K562 (cell line): ENCODE measurements at regions not wholly inside any gene's neighbourhood (a gene's known extent, or its start where the extent isn't known, plus 50 kb on each side); places are given as distances from the start of the nearest gene placed in this dataset.

Experiments used
- ATAC-seq: fragments of 200-7000 bp; cut with Tn5 transposase; 3 replicates; pipeline ENCODE4 v1.9.1; 2020; ENCODE audit warnings: moderate library complexity
- BruUV-seq: library from RNA; stranded (reverse); fragments of 400-500 nt; replicated peaks from 2 replicates; lab custom pipeline; 2021; lab: Mats Ljungman, UMichigan
- CTCF ChIA-PET: fragments of 300-600 bp; formaldehyde crosslinking; extraction: SDS; loops from one replicate; lab custom pipeline; 2021; ENCODE audit warnings: low intra/inter-chr PET ratio; lab: Yijun Ruan, JAX
- POLR2A ChIA-PET: fragments of 300-600, 350-650 bp; sonication (Branson Sonifier 250); formaldehyde crosslinking; extraction: SDS; loops from one replicate; lab custom pipeline; 2021; ENCODE audit warnings: antibody characterized with exemption, inconsistent platforms; lab: Yijun Ruan, JAX
- DNase-seq, 4 experiments: peaks; one replicate each; pipeline versions ENCODE4 v3.0.0 to v3.0.0-alpha.2; 2011 to 2018; ENCODE audit warnings: low spot score in 3 of 4, mixed read lengths in 3 of 4; ENCODE audit errors: extremely low read depth in 1 of 4
- FAIRE-seq: peaks from 2 replicates; lab custom pipeline; 2011; peaks lifted over from hg19 to GRCh38; lab: Jason Lieb, UNC
- H2AFZ ChIP-seq: 2 replicates; pipeline ENCODE4 v1.6.0; 2011; ENCODE audit warnings: low read depth, low read length, control low read depth, inconsistent platforms
- H3K27ac ChIP-seq: fragments of 200-600 bp; 3 replicates; pipeline ENCODE4 v1.8.0; 2011; ENCODE audit warnings: low read depth, mild to moderate bottlenecking, control low read depth, inconsistent platforms, low read length, moderate library complexity, mixed read lengths; ENCODE audit errors: extremely low read depth
- H3K27me3 ChIP-seq, 2 experiments: fragments of 300-600 bp in 1 of 2; 2 replicates in 1 of 2; 3 replicates in 1 of 2; pipeline versions ENCODE4 v1.6.0 to v1.8.0; 2011; ENCODE audit warnings: inconsistent platforms in 2 of 2, low read length in 2 of 2, mild to moderate bottlenecking in 1 of 2, mixed read lengths in 1 of 2, moderate library complexity in 1 of 2; ENCODE audit not compliant: control insufficient read depth in 2 of 2, insufficient read depth in 2 of 2
- H3K36me3 ChIP-seq: fragments of 300-600 bp; 3 replicates; pipeline ENCODE4 v1.8.0; 2011; ENCODE audit warnings: mild to moderate bottlenecking, low read length, inconsistent platforms; ENCODE audit not compliant: control insufficient read depth, insufficient read depth
- H3K4me1 ChIP-seq, 2 experiments: fragments of 200-600 bp in 1 of 2; replicated peaks in 1 of 2; 2 replicates in 1 of 2; 3 replicates in 1 of 2; pipeline versions ENCODE4 v1.5.1 to v1.8.0; 2011; ENCODE audit warnings: inconsistent platforms in 2 of 2, low read length in 2 of 2, mild to moderate bottlenecking in 1 of 2, mixed read lengths in 1 of 2, moderate library complexity in 1 of 2; ENCODE audit not compliant: control insufficient read depth in 2 of 2, insufficient read depth in 2 of 2
- H3K4me2 ChIP-seq: 2 replicates; pipeline ENCODE4 v1.6.1; 2011; ENCODE audit warnings: low read length, control low read depth, inconsistent platforms, mixed read lengths; ENCODE audit not compliant: insufficient read depth
- H3K4me3 ChIP-seq: fragments of 200-600 bp; sonication (generic), shearing (Covaris generic); 2 replicates; pipeline ENCODE4 v1.5.1; 2016; ENCODE audit warnings: control low read depth, inconsistent platforms
- H3K79me2 ChIP-seq: fragments of 200-600 bp; 3 replicates; pipeline ENCODE4 v1.8.0; 2011; ENCODE audit warnings: low read length, inconsistent platforms; ENCODE audit not compliant: control insufficient read depth, insufficient read depth
- H3K9ac ChIP-seq, 2 experiments: 2 replicates each; pipeline versions ENCODE4 v1.6.0 to v1.6.1; 2011; ENCODE audit warnings: low read depth in 2 of 2, low read length in 2 of 2, control low read depth in 1 of 2, inconsistent platforms in 1 of 2, mild to moderate bottlenecking in 1 of 2, mixed read lengths in 1 of 2; ENCODE audit not compliant: insufficient read depth in 1 of 2
- H3K9me1 ChIP-seq: one replicate; pipeline ENCODE4 v1.6.0; 2011; ENCODE audit warnings: inconsistent platforms, mild to moderate bottlenecking, low read length, moderate library complexity; ENCODE audit not compliant: control insufficient read depth, insufficient read depth
- H3K9me3 ChIP-seq: replicated peaks from 2 replicates; pipeline ENCODE4 v1.5.1; 2011; ENCODE audit warnings: low read depth, low read length, inconsistent platforms; ENCODE audit not compliant: control insufficient read depth, insufficient read depth
- H4K20me1 ChIP-seq: replicated peaks from 2 replicates; pipeline ENCODE4 v1.6.1; 2011; ENCODE audit warnings: low read length, inconsistent platforms, mixed read lengths; ENCODE audit not compliant: control insufficient read depth, insufficient read depth
- ARHGAP35 ChIP-seq: fragments of 450-650 bp; IDR thresholded peaks from 2 replicates; pipeline ENCODE4 v1.6.1; 2018; ENCODE audit not compliant: partially characterized antibody
- CREM ChIP-seq: IDR thresholded peaks from 2 replicates; pipeline ENCODE4 v1.6.1; 2014; ENCODE audit warnings: antibody characterized with exemption, low read depth
- HMG20B ChIP-seq: fragments of 250-450 bp; sonication (Bioruptor Pico); IDR thresholded peaks from 2 replicates; pipeline ENCODE4 v1.5.0; 2021; ENCODE audit warnings: mild to moderate bottlenecking
- MNT ChIP-seq, 2 experiments: fragments of 450-650 bp; conservative IDR thresholded peaks; 2 replicates each; pipeline ENCODE4 v1.6.1; 2017; ENCODE audit warnings: mild to moderate bottlenecking in 2 of 2, moderate library complexity in 2 of 2
- RAD21 ChIP-seq, 2 experiments: fragments of 250-450 bp in 1 of 2; fragments of 450-650 bp in 1 of 2; sonication (Bioruptor Pico) in 1 of 2; formaldehyde crosslinking in 1 of 2; IDR thresholded peaks in 1 of 2; conservative IDR thresholded peaks in 1 of 2; 2 replicates each; pipeline versions ENCODE4 v1.4.0 to v1.8.0; 2020 to 2022; ENCODE audit warnings: mild to moderate bottlenecking in 2 of 2, moderate library complexity in 1 of 2
- ZKSCAN1 ChIP-seq: fragments of 150-350 bp; IDR thresholded peaks from 2 replicates; pipeline ENCODE4 v1.6.1; 2016; ENCODE audit warnings: low read depth, low read length
- ZNF133 ChIP-seq: fragments of 250-450 bp; sonication (Bioruptor Pico); IDR thresholded peaks from 2 replicates; pipeline ENCODE4 v1.4.0; 2020; ENCODE audit warnings: mild to moderate bottlenecking
- ZNF764 ChIP-seq: fragments of 250-450 bp; sonication (Bioruptor Pico); IDR thresholded peaks from 2 replicates; pipeline ENCODE4 v1.4.0; 2020; ENCODE audit warnings: low read depth, mild to moderate bottlenecking, moderate library complexity
- WGBS: fragments of 100-300 bp; shearing (Covaris generic); methylation state at CpG from one replicate; pipeline ENCODE4 v1.1.6; 2016; ENCODE audit warnings: low coverage, mixed read lengths; ENCODE audit not compliant: insufficient coverage; ENCODE audit errors: missing lambda C conversion rate; 5-methylcytosine and 5-hydroxymethylcytosine counted together
- in situ Hi-C: fragments of 300-500 bp; cut with MboI; formaldehyde crosslinking; loops from 4 replicates; pipeline ENCODE4 v1.15.0; 2018; ENCODE audit warnings: inconsistent platforms, mixed read lengths
- intact Hi-C: fragments of 100-400 bp; cut with micrococcal nuclease; formaldehyde crosslinking; loops from 2 replicates; pipeline ENCODE4 v1.14.2; 2022

GRCh38 chr9:90100014-90100413, 495.2 kb downstream of the GADD45G start:
- Histone ChIP-seq H3K79me2 (no peaks in the 10 kb centered on the region), H3K9me1 (no peaks in the 10 kb centered on the region), H3K27me3 (no peaks in the 10 kb centered on the region; a peak in 2 of 5 replicates), H3K27ac (no peak overlapping the region), H4K20me1 (no peaks in the 10 kb centered on the region), H3K9me3 (no peaks in the 10 kb centered on the region), H3K4me1 (no peaks in the 10 kb centered on the region), H3K4me2 (no peak overlapping the region), H3K4me3 (no peak overlapping the region), H3K36me3 (no peaks in the 10 kb centered on the region), H3K9ac (no peak overlapping the region), H2AFZ (no peak overlapping the region)
- in situ Hi-C loops (loop anchor here (5.0 kb wide), 1 partner anchor 498 kb away; no protein-coding TSS in a partner anchor), intact Hi-C loops (no loop called here)
- CTCF ChIA-PET, result interaction anchor here (1.1 to 2.2 kb wide), 2 partner anchors 497 to 507 kb away, joined by 3 to 6 read pairs; no protein-coding TSS in a partner anchor
- FAIRE-seq, result no peak
- no TSS peak for BruUV-seq
- 0% methylated on average over 3 of the region's 3 CpGs for WGBS
- ATAC-seq, result no peak
- no peak for DNase-seq
- no peak for TF ChIP-seq ZNF764 (CRISPR knock-in tag)
- no peak for TF ChIP-seq ZKSCAN1
- no peak for TF ChIP-seq ARHGAP35
- POLR2A ChIA-PET, result interaction anchor here (0.6 kb wide), 1 partner anchor 225 kb away, joined by 3 read pairs; no protein-coding TSS in a partner anchor

- DNase-seq, result peak; percentile 62 to 72 (median 68)
- no peaks in the 10 kb centered on the region; a peak in 1 of 5 replicates for H3K27me3 ChIP-seq
- H3K79me2 ChIP-seq, result no peaks in the 10 kb centered on the region
- H3K27ac ChIP-seq, result no peak overlapping the region
- no peaks in the 10 kb centered on the region for H3K4me1 ChIP-seq
- in situ Hi-C loops, result loop anchor here (5.0 kb wide), 1 partner anchor 500 kb away; no protein-coding TSS in a partner anchor
- H2AFZ ChIP-seq, result no peak overlapping the region
- intact Hi-C loops, result loop anchor here (1.0 kb wide), 1 partner anchor 504 kb away; no protein-coding TSS in a partner anchor
- H3K9me3 ChIP-seq, result no peaks in the 10 kb centered on the region
- 2% methylated on average over 5 of the region's 6 CpGs for WGBS
- ChIA-PET CTCF (interaction anchor here (1.5 kb wide), 1 partner anchor 499 kb away, joined by 11 read pairs; no protein-coding TSS in a partner anchor), POLR2A (no interaction called here)
- H3K9me1 ChIP-seq, result no peaks in the 10 kb centered on the region
- H3K4me3 ChIP-seq, result no peak overlapping the region
- no peak overlapping the region for H3K4me2 ChIP-seq
- no peaks in the 10 kb centered on the region for H4K20me1 ChIP-seq
- H3K36me3 ChIP-seq, result no peaks in the 10 kb centered on the region
- no peak overlapping the region for H3K9ac ChIP-seq
- FAIRE-seq, result peak; percentile 62
- ATAC-seq, result peak; percentile 96
- BruUV-seq, result no TSS peak
- TF ChIP-seq HMG20B (no peak), RAD21 (CRISPR knock-in tag; conservative IDR thresholded peaks at IDR 0.05 in 1 of 2, IDR thresholded peaks at IDR 0.05 in 1 of 2) (peak; percentile 60 to 70), MNT (conservative IDR thresholded peaks at IDR 0.05) (0 out of 4 replicates have a peak, but pooled peaks have one; percentile 28 to 30), ZNF133 (CRISPR knock-in tag) (no peak), CREM (0 out of 2 replicates have a peak, but pooled peaks have one; percentile 25)
These were observed 497.6 kb downstream of the GADD45G start for GRCh38 chr9:90102292-90102901.
